Memory B cell (primary cell): ENCODE measurements at regions not wholly inside any gene's neighbourhood (a gene's known extent, or its start where the extent isn't known, plus 50 kb on each side); places are given as distances from the start of the nearest gene placed in this dataset.
"Not testable (repeated sequence)": the region's sequence is repeated elsewhere in the genome, so short reads cannot be mapped to it uniquely, and the experiment has no call there.

Source experiments
- ATAC-seq: fragments of 150-1000 bp; cut with Tn5 transposase; 2 replicates; pipeline ENCODE4 v1.10.0; 2021; ENCODE audit warnings: low read depth, mild to moderate bottlenecking, moderate library complexity
- DNase-seq, 2 donors: peaks; one replicate each; pipeline ENCODE4 v3.0.0; 2022; ENCODE audit warnings: low spot score in 2 of 2
- H3K27ac Mint-ChIP-seq: one replicate; pipeline ENCODE4 v1.8.0; 2022; ENCODE audit warnings: mild to moderate bottlenecking, moderate library complexity, mixed read lengths
- H3K27me3 Mint-ChIP-seq: one replicate; pipeline ENCODE4 v1.8.0; 2022; ENCODE audit warnings: mixed read lengths
- H3K36me3 Mint-ChIP-seq: one replicate; pipeline ENCODE4 v1.8.0; 2022; ENCODE audit warnings: mild to moderate bottlenecking, mixed read lengths
- H3K4me1 Mint-ChIP-seq: one replicate; pipeline ENCODE4 v1.8.0; 2022; ENCODE audit warnings: mixed read lengths
- H3K4me3 Mint-ChIP-seq: one replicate; pipeline ENCODE4 v1.8.0; 2022; ENCODE audit warnings: mild to moderate bottlenecking, moderate library complexity, mixed read lengths
- H3K9me3 Mint-ChIP-seq: one replicate; pipeline ENCODE4 v1.8.0; 2022; ENCODE audit warnings: mixed read lengths

DNA sequence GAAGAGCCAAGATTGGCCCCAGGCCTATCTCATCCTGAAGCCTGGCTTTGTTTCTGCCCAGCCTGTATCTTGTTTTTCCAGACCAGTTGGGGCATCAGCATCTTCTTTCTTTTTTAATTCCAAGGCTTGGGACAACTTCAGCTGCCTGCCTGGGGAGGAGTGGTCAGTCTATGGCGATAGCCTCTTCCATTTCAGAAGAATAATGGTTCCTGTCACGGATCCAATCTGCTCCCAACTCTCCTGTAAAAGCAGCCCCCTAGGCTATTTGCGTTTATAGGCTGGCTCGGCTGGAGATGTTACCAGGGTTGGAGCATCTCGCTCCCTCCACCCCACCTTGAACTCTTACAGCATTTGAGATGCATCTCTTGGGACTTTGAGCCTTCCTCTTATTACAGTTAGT lies 145.2 kb upstream of the CADM1 start:
- Mint-ChIP-seq H3K36me3 (no peaks in the 10 kb centered on the region), H3K9me3 (peaks cover 1% of the 10 kb centered on the region), H3K27ac (no peak overlapping the region), H3K27me3 (peaks cover 20% of the 10 kb centered on the region), H3K4me3 (no peak overlapping the region), H3K4me1 (no peaks in the 10 kb centered on the region)
- ATAC-seq (no peak), DNase-seq (no peak)

DNA sequence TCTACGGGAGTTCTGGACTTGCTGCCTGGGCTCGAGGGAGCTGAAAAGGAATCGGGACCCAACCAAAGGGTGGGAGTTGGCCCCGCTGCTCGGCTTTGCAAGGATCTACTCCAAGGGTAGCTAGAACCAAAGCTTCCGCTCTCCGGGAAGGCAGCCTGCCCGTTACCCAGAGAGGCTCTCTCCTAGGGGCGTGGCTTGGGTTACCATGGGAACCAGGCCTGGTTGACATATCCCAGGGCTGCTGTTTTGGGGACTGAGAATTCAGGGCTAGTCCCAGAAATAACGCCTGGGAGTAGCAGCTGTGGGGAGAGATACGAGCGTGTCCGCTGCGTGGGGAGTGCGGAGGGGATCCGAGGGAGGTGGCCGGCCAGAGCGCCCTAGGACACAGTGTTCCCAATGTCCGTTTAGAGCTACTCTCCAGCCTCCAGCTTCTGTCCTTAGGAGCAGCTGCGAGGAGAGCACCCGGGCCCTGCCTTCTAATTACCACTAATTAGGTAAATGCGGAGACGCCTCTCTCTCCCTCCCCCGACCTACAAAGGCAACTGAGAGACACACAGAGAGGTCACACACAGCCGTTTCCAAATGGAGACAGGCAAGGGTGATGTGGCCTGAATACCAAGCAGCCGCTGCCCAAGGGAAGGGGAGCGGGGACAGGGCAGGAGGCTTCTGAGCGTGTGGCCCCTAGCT lies 141.6 kb upstream of the CADM1 start:
- H3K36me3 Mint-ChIP-seq, result no peaks in the 10 kb centered on the region
- no peak overlapping the region for H3K27ac Mint-ChIP-seq
- DNase-seq (no peak), ATAC-seq (no peak)
- no peak overlapping the region for H3K4me3 Mint-ChIP-seq
- peaks cover 1% of the 10 kb centered on the region for H3K9me3 Mint-ChIP-seq
- H3K4me1 Mint-ChIP-seq, result no peaks in the 10 kb centered on the region
- H3K27me3 Mint-ChIP-seq, result peaks cover 18% of the 10 kb centered on the region

DNA sequence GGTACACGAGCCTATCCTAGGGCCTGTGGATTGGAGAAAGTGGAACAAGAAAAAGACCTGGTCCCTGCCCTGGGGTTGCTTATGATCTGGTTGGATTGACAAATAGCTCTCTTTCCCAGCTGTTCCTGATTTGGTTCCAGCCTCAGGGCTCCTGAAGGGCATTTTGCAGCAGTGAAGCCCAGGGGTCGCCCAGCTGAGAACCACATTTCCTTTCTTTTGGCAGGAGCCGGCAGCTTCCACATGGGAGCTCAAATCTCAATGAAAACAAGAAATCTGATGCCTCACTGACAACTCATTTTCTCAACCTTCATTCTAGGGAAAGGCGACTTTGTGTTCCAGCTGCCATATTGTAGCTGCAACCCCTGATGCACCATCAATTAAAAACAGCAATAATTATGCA lies 140.6 kb upstream of the CADM1 start:
- no peak for DNase-seq
- H3K4me3 Mint-ChIP-seq, result no peak overlapping the region
- H3K27ac Mint-ChIP-seq, result no peak overlapping the region
- peaks cover 1% of the 10 kb centered on the region for H3K9me3 Mint-ChIP-seq
- H3K4me1 Mint-ChIP-seq, result no peaks in the 10 kb centered on the region
- peaks cover 16% of the 10 kb centered on the region for H3K27me3 Mint-ChIP-seq
- H3K36me3 Mint-ChIP-seq, result no peaks in the 10 kb centered on the region
- no peak for ATAC-seq

DNA sequence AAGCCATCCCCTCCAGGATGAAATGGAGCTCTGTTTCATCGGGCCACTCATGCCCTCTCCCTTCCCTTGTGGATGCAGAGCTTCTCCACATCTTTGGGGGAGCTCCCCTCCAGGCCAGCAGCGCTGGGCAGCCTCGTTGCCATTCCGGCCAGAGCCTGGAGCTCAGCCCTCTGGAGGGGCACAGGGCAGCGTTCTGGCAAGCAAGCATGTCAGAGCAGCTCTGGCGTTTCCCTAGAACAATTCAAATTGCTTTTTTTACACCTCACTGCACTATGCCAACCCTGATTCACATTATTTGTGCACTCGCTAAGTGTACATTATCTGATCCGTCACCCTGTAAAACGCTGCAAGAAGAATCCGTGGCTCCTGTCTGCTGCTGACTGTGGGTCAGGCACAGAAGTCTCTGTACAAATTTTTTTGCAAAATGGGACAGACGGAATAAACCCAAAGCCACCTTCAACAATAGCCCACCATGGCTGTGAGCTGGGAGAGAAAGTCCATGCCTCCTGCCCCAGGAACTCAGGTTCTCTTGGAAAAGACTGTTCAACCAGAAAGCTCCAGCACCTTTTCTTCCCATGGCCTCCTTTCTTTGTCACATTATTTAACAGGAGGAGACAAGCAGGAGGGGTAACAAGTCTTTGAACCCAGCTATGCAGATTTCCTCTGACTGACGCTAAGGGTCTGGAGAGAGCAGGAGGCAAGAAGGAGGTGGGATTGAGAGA lies 139.5 kb upstream of the CADM1 start:
- H3K4me1 Mint-ChIP-seq, result peaks cover 2% of the 10 kb centered on the region
- peaks cover 14% of the 10 kb centered on the region for H3K27me3 Mint-ChIP-seq
- H3K4me3 Mint-ChIP-seq, result no peak overlapping the region
- no peaks in the 10 kb centered on the region for H3K9me3 Mint-ChIP-seq
- H3K27ac Mint-ChIP-seq, result no peak overlapping the region
- no peak for ATAC-seq
- DNase-seq, result no peak
- no peaks in the 10 kb centered on the region for H3K36me3 Mint-ChIP-seq

DNA sequence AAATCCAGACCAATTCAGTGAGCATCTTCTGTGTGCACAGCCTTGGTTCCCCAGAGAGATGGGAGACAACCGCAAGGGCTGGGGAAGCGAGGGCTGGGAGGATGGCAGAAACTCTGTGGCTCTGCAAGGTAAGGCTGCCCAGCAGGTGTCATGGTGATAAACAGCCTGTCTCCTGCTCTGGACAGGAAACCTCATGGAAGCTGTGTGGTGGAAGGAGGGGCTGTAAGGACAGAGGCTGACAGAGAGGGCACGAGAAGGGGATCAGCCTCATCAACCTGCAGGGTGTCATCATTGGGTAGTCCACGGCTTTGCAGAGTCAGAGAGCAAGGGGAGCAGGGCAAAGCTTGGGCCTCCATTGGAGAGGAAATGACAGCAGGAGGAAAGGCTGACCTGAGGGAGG lies 138.4 kb upstream of the CADM1 start:
- Mint-ChIP-seq H3K9me3 (no peaks in the 10 kb centered on the region), H3K4me3 (no peak overlapping the region), H3K4me1 (peaks cover 2% of the 10 kb centered on the region), H3K27me3 (peaks cover 14% of the 10 kb centered on the region), H3K27ac (no peak overlapping the region), H3K36me3 (no peaks in the 10 kb centered on the region)
- no peak for DNase-seq
- ATAC-seq, result no peak

DNA sequence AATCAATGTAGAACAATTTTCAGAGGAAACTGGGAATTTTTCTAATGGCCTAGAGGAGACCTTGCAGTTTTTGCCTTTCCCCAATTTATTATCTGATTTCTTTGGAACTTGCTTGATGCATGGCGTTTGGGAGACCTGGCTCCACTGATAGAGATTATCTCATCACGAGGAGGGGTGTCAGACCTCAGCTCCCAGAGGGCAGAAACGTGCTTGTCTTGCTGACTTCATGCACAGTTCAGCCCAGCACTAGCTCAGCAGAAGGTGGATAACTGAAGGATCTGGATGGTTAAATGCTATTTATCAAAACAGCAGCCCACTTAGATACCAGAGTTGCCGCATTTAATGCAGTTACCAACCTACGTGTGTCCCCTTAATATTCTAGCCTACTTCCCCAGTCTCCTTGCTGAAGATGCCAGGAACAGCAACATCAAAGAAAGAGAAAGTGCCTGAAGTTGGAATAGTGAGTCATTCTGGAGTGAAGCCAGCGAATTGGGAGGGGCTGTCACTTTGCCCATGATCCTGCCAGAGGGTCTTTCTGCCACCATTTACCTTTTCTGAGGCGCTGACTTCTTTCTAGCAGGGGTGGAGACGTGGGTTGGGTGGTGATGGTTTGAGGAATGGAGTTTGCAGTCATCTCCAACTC lies 133.5 kb upstream of the CADM1 start:
- no peak for ATAC-seq
- no peaks in the 10 kb centered on the region for H3K9me3 Mint-ChIP-seq
- no peak for DNase-seq
- H3K4me1 Mint-ChIP-seq, result peaks cover 2% of the 10 kb centered on the region
- no peak overlapping the region for H3K4me3 Mint-ChIP-seq
- H3K27me3 Mint-ChIP-seq, result peaks cover 10% of the 10 kb centered on the region
- no peak overlapping the region for H3K27ac Mint-ChIP-seq
- peaks cover 1% of the 10 kb centered on the region for H3K36me3 Mint-ChIP-seq

DNA sequence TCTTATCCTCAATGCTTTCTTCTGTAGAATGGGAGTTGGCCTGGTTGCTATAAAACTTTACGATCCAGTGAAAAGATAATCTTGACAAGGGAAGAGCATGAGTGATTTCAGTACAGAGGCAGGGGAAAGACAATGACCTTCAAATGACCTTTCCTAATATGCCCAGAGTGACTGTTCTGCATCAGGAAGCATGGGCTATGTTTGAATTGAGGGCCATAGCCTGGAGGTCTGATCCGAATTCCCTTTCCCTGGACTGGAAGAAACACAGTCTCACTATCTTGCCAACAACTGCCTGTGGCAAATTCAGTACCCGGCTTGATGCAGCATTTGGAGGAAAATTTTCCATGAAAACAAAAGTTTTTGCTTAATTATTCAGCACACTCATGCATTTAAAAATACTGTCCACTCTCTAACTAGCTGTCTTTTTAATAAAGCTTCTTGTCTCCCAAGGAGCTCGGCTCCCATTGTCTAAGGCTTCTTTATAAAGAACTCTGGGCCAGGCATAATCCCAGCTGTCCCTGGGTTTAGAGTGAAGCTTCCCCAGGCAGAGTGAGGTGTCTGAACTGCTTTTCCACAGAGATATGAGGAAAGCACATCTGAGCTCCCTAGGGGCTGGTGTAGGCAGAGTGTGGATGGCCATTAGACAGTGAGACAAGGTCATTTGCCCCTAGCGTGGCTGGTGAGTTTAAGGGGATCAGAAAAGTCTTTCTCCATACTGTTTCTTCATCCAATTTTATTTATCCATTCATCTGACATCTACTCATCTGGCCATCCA lies 132.7 kb upstream of the CADM1 start:
- peaks cover 7% of the 10 kb centered on the region for H3K27me3 Mint-ChIP-seq
- H3K9me3 Mint-ChIP-seq, result no peaks in the 10 kb centered on the region
- DNase-seq (no peak), ATAC-seq (no peak)
- peaks cover 2% of the 10 kb centered on the region for H3K4me1 Mint-ChIP-seq
- H3K27ac Mint-ChIP-seq, result no peak overlapping the region
- H3K4me3 Mint-ChIP-seq, result no peak overlapping the region
- H3K36me3 Mint-ChIP-seq, result peaks cover 1% of the 10 kb centered on the region

DNA sequence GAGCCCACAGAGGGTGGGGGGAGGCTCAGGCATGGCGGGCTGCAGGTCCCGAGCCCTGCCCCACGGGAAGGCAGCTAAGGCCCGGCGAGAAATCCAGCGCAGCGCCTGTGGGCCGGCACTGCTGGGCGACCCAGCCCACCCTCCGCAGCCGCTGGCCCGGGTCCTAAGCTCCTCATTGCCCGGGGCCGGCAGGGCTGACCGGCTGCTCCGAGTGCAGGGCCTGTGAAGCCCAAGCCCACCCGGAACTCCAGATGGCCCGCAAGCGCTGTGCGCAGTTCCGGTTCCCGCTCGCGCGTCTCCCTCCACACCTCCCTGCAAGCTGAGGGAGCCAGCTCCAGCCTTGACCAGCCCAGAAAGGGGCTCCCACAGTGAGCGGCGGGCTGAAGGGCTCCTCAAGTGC lies 129.8 kb upstream of the CADM1 start:
- not testable (repeated sequence) for H3K4me1 Mint-ChIP-seq, H3K4me3 Mint-ChIP-seq, H3K27ac Mint-ChIP-seq

DNA sequence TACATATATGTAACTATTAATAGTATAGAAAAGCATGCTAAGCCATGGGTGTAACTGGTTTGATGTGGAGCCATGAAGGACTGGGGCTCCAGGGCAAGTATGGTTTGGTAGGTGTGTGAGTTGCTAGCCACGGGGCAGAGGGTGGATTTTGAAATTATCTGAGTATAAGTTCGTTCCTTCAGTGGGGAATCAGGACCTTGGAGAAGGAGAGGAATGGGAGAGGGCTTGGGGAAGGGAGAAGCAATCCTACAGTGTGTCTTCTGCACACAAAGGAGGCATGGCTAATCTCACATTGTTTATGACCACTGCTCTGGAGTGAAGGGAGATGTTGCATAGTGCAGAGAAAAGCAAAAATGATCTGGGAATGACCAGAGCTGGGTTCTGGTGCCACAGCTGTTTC lies 127.8 kb upstream of the CADM1 start:
- H3K4me1 Mint-ChIP-seq, result no peaks in the 10 kb centered on the region
- no peak overlapping the region for H3K4me3 Mint-ChIP-seq
- no peak overlapping the region for H3K27ac Mint-ChIP-seq
- no peak for DNase-seq
- peaks cover 13% of the 10 kb centered on the region for H3K27me3 Mint-ChIP-seq
- H3K9me3 Mint-ChIP-seq, result no peaks in the 10 kb centered on the region
- H3K36me3 Mint-ChIP-seq, result peaks cover 1% of the 10 kb centered on the region
- ATAC-seq, result no peak

More for the DNA sequence above, 129.8 kb upstream of the CADM1 start:
- H3K27me3 Mint-ChIP-seq, ATAC-seq, H3K36me3 Mint-ChIP-seq, DNase-seq, H3K9me3 Mint-ChIP-seq: not testable (repeated sequence)

DNA sequence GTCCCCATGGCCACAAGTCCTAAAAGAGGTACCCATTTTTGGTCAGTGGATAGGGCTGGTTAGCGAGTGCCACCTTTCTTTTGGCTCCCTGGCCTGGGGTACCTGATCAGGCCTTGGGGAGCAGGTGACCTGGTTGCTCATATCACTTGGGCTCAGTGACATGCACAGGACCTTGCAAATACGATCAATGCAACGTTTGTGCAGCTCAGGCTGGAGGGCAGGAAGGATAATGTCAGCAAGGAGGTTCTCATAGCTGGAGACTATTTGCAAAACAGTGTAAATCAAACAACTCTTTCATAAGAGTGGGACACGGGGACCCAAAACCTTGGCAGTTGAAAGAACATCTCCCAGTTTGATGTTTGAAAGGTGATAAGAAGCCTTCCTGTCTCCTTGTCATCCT lies 127.4 kb upstream of the CADM1 start:
- Mint-ChIP-seq H3K9me3 (no peaks in the 10 kb centered on the region), H3K27me3 (peaks cover 13% of the 10 kb centered on the region), H3K36me3 (peaks cover 1% of the 10 kb centered on the region), H3K4me3 (no peak overlapping the region), H3K27ac (no peak overlapping the region), H3K4me1 (no peaks in the 10 kb centered on the region)
- DNase-seq, result no peak
- no peak for ATAC-seq

DNA sequence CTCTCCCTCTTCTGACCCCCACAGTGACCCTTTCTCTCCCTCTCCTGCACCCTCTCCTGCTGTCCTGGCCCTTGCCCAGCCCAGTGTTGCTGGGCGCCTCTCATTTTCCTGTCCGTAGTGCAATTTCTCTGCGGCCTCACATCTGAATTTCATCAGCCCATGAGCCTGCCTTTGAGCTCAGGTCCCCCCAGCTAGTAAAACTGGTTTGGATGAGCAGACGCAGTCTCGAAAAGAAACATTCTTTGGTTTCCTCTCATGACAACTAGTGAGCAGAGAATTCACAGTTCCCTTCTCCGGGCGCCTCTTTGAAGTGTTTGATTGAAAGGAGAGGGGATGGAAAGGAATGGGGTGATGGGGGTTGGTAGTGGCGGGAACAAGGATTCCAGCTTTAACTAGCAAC lies 126.0 kb upstream of the CADM1 start:
- ATAC-seq, result no peak
- H3K4me3 Mint-ChIP-seq, result no peak overlapping the region
- H3K4me1 Mint-ChIP-seq, result no peaks in the 10 kb centered on the region
- H3K27me3 Mint-ChIP-seq, result peaks cover 13% of the 10 kb centered on the region
- DNase-seq, result no peak
- no peak overlapping the region for H3K27ac Mint-ChIP-seq
- H3K36me3 Mint-ChIP-seq, result peaks cover 1% of the 10 kb centered on the region
- no peaks in the 10 kb centered on the region for H3K9me3 Mint-ChIP-seq

DNA sequence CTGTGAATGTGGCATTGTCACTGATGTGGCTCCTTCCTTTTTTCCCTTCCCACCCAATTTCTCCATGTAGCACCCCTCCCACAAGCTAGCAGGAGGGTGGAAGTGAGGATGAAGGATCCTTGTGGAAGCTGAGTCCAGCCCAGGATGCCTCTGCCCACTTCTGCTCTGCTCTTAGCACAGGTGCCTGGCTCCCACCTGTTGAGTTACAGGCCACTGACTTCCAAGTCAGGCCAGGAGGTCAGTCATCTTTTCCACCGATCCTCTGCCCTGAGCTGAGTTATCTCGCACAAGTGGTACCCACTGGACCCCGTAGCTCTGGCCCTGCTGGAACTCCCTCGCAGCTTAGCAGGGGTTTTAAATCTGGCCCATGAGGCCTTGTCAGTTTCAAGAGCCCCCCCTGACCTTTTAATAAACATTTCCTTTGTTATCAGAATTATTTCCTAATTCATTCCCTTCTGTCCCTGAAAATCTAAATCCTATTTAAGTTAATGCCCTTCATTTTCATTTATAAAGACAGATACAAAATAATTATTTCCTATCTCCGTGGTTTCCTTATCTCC lies 125.3 kb upstream of the CADM1 start:
- Mint-ChIP-seq H3K4me3 (no peak overlapping the region), H3K27me3 (peaks cover 12% of the 10 kb centered on the region), H3K4me1 (no peaks in the 10 kb centered on the region), H3K36me3 (peaks cover 1% of the 10 kb centered on the region), H3K9me3 (no peaks in the 10 kb centered on the region), H3K27ac (no peak overlapping the region)
- DNase-seq (no peak), ATAC-seq (no peak)

DNA sequence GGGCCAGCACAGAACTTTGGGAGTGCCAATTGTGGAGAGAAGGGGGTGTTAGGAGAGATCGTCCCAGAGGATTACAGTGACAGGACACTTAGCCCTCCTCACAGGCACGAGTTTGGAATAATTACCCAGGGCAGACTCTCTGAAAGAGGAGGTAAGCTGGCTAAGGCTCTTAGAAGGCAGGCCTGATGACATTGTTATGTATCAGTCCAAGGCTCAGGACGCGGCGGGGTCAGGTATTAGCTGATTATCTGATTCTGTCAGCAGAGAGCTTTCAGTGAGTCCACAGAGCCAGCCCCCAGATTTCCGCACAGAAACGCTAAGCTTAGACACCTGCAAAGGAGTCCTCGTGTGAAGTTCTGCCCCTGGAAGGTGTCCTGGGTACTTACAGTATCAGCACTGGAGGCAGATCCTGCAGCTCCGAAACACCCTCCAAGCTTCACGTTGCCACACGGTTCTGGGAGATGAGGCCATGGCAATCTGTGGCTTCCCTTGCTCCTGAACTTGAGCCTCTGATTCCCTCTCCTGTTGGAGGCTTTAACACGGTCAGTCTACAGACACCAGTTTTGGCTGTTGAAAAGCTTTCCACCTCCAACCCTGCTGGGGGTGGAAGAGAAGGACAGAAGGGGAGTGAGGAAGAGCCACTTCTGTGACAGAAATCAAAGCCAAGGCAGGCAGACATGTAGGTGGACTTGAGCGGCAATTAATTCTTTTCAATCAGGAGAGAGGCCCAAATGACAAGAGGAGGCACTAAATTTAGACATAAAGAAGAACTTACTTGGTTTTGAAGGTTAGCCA lies 123.6 kb upstream of the CADM1 start:
- H3K9me3 Mint-ChIP-seq, result no peaks in the 10 kb centered on the region
- no peak overlapping the region for H3K4me3 Mint-ChIP-seq
- H3K36me3 Mint-ChIP-seq, result no peaks in the 10 kb centered on the region
- H3K27ac Mint-ChIP-seq, result no peak overlapping the region
- DNase-seq (no peak), ATAC-seq (no peak)
- H3K4me1 Mint-ChIP-seq, result no peaks in the 10 kb centered on the region
- peaks cover 13% of the 10 kb centered on the region for H3K27me3 Mint-ChIP-seq
